ENCODE measurements at regions not wholly inside any gene's neighbourhood (a gene's known extent, or its start where the extent isn't known, plus 50 kb on each side); places are given as distances from the start of the nearest gene placed in this dataset.

GRCh38 chr14:48325486-48325885 is 650.1 kb upstream of the MDGA2 start:
- TF ChIP-seq, protein P1, sequence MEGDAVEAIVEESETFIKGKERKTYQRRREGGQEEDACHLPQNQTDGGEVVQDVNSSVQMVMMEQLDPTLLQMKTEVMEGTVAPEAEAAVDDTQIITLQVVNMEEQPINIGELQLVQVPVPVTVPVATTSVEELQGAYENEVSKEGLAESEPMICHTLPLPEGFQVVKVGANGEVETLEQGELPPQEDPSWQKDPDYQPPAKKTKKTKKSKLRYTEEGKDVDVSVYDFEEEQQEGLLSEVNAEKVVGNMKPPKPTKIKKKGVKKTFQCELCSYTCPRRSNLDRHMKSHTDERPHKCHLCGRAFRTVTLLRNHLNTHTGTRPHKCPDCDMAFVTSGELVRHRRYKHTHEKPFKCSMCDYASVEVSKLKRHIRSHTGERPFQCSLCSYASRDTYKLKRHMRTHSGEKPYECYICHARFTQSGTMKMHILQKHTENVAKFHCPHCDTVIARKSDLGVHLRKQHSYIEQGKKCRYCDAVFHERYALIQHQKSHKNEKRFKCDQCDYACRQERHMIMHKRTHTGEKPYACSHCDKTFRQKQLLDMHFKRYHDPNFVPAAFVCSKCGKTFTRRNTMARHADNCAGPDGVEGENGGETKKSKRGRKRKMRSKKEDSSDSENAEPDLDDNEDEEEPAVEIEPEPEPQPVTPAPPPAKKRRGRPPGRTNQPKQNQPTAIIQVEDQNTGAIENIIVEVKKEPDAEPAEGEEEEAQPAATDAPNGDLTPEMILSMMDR (optimal IDR thresholded peaks at IDR 0.05 in 1 of 3, IDR thresholded peaks at IDR 0.05 in 1 of 3, conservative IDR thresholded peaks at IDR 0.05 in 1 of 3; ENCODE audit: extremely low read depth in 1 of 3, insufficient read depth in 2 of 3, low read length in 3 of 3), result no peak
- no peak for TF ChIP-seq EZH2 (IDR thresholded peaks at IDR 0.05; ENCODE audit: low read length)
- no peaks in the 10 kb centered on the region for H3K4me1 ChIP-seq (ENCODE audit: control insufficient read depth, extremely low read depth, insufficient read depth, low read length)
- no peaks in the 10 kb centered on the region for H3K9me3 ChIP-seq (ENCODE audit: control insufficient read depth, low read depth, low read length)
- dilution Hi-C loops (cut with MboI; ENCODE audit: extremely low pct_ligation_motif_present, low sequenced_read_pairs), result no loop called here
- FAIRE-seq, result no peak
- no peak overlapping the region for H3K4me3 ChIP-seq (ENCODE audit: control insufficient read depth in 2 of 3, extremely low read depth in 1 of 3, insufficient read depth in 2 of 3, low read depth in 1 of 3, low read length in 3 of 3)
- no peak overlapping the region for H3K9ac ChIP-seq (ENCODE audit: control insufficient read depth, extremely low read depth, insufficient read depth, low read length)
- H3K4me2 ChIP-seq (ENCODE audit: control insufficient read depth, extremely low read depth, insufficient read depth, low read depth, low read length), result no peak overlapping the region
- no peak overlapping the region for H3K27ac ChIP-seq (ENCODE audit: control insufficient read depth, insufficient read depth, low read length)
- H3K36me3 ChIP-seq (ENCODE audit: control insufficient read depth in 2 of 2, extremely low read depth in 1 of 2, insufficient read depth in 2 of 2, low read length in 2 of 2), result no peaks in the 10 kb centered on the region
- no peaks in the 10 kb centered on the region for H3K79me2 ChIP-seq (ENCODE audit: control insufficient read depth, insufficient read depth, low read length)
- DNase-seq (ENCODE audit: low read depth, low spot score), result no peak
- no peaks in the 10 kb centered on the region for H3K9me1 ChIP-seq (ENCODE audit: control insufficient read depth, extremely low read depth, insufficient read depth, low read length)
- no peak overlapping the region for H2AFZ ChIP-seq (ENCODE audit: control insufficient read depth, low read length)
- no peaks in the 10 kb centered on the region for H4K20me1 ChIP-seq (ENCODE audit: control insufficient read depth, extremely low read depth, insufficient read depth, low read length)
- no peaks in the 10 kb centered on the region for H3K27me3 ChIP-seq (ENCODE audit: control insufficient read depth, extremely low read depth, insufficient read depth, low read length)

DNA sequence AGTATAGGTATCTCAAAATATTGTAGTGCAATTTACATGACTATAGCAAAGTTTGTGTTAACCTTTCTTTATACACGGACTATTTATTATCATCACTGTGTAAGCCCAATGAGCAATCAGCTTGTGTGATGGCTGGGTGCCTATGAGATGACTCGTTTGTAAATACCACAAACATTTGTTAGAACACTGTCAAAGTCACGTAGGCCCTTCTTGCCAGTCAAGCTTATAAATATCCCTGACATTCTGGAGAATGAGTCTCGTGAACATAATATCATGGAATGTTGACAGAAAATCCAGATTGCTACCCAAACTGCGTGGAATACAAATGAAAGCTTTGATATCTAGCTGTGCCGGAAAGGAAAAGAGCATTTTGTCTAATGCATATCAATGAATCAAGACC is 648.3 kb upstream of the MDGA2 start:
- Histone ChIP-seq H3K4me2 (ENCODE audit: control insufficient read depth, extremely low read depth, insufficient read depth, low read depth, low read length) (no peak overlapping the region), H3K4me3 (ENCODE audit: control insufficient read depth in 2 of 3, extremely low read depth in 1 of 3, insufficient read depth in 2 of 3, low read depth in 1 of 3, low read length in 3 of 3) (no peak overlapping the region), H3K9me1 (ENCODE audit: control insufficient read depth, extremely low read depth, insufficient read depth, low read length) (no peaks in the 10 kb centered on the region), H4K20me1 (ENCODE audit: control insufficient read depth, extremely low read depth, insufficient read depth, low read length) (no peaks in the 10 kb centered on the region), H3K9ac (ENCODE audit: control insufficient read depth, extremely low read depth, insufficient read depth, low read length) (no peak overlapping the region), H3K79me2 (ENCODE audit: control insufficient read depth, insufficient read depth, low read length) (no peaks in the 10 kb centered on the region), H2AFZ (ENCODE audit: control insufficient read depth, low read length) (no peak overlapping the region), H3K4me1 (ENCODE audit: control insufficient read depth, extremely low read depth, insufficient read depth, low read length) (no peaks in the 10 kb centered on the region), H3K36me3 (ENCODE audit: control insufficient read depth in 2 of 2, extremely low read depth in 1 of 2, insufficient read depth in 2 of 2, low read length in 2 of 2) (no peaks in the 10 kb centered on the region), H3K27ac (ENCODE audit: control insufficient read depth, insufficient read depth, low read length) (no peak overlapping the region), H3K9me3 (ENCODE audit: control insufficient read depth, low read depth, low read length) (no peaks in the 10 kb centered on the region), H3K27me3 (ENCODE audit: control insufficient read depth, extremely low read depth, insufficient read depth, low read length) (no peaks in the 10 kb centered on the region)
- TF ChIP-seq, protein P1 (optimal IDR thresholded peaks at IDR 0.05 in 1 of 3, IDR thresholded peaks at IDR 0.05 in 1 of 3, conservative IDR thresholded peaks at IDR 0.05 in 1 of 3; ENCODE audit: extremely low read depth in 1 of 3, insufficient read depth in 2 of 3, low read length in 3 of 3), result no peak
- TF ChIP-seq EZH2 (IDR thresholded peaks at IDR 0.05; ENCODE audit: low read length), result no peak
- FAIRE-seq (no peak), DNase-seq (ENCODE audit: low read depth, low spot score) (no peak)
- dilution Hi-C loops (cut with MboI; ENCODE audit: extremely low pct_ligation_motif_present, low sequenced_read_pairs), result no loop called here
